OCI-LY1 (cell line): ENCODE measurements at regions not wholly inside any gene's neighbourhood (a gene's known extent, or its start where the extent isn't known, plus 50 kb on each side); places are given as distances from the start of the nearest gene placed in this dataset.

Experiments used
- EZH2 ChIP-seq: fragments of 200-600 bp; sonication (generic), shearing (Covaris generic); IDR thresholded peaks from 2 replicates; pipeline ENCODE4 v1.8.0; 2017; ENCODE audit warnings: borderline replicate concordance, mixed run types, mild to moderate bottlenecking, antibody characterized with exemption, low read length, moderate library complexity, mixed read lengths
- TF ChIP-seq, protein P1 (sequence below): fragments of 200-600 bp; sonication (generic), shearing (Covaris generic); IDR thresholded peaks from 2 replicates; pipeline ENCODE4 v1.5.1; 2017; ENCODE audit warnings: mild to moderate bottlenecking, antibody characterized with exemption, low read length, moderate library complexity, mixed read lengths

DNA sequence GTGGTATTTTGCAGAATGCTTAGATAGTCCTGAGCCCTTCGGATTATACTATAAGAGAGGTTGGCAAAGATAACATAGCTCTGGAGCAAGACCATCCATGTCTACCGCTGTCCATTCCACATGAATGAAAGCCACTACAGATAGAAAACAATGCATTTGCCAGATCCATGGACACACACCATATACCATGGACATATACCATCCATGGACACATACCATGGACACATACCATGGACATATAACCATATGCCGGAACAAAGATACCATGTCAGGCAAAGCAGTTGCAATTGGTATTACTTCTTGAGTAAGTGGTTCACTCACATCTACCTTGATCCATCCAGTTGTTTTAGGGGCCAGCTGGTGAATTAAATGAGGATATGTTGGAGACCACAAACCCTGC, 53.2 kb upstream of the ATP6AP2 start:
- TF ChIP-seq, protein P1, sequence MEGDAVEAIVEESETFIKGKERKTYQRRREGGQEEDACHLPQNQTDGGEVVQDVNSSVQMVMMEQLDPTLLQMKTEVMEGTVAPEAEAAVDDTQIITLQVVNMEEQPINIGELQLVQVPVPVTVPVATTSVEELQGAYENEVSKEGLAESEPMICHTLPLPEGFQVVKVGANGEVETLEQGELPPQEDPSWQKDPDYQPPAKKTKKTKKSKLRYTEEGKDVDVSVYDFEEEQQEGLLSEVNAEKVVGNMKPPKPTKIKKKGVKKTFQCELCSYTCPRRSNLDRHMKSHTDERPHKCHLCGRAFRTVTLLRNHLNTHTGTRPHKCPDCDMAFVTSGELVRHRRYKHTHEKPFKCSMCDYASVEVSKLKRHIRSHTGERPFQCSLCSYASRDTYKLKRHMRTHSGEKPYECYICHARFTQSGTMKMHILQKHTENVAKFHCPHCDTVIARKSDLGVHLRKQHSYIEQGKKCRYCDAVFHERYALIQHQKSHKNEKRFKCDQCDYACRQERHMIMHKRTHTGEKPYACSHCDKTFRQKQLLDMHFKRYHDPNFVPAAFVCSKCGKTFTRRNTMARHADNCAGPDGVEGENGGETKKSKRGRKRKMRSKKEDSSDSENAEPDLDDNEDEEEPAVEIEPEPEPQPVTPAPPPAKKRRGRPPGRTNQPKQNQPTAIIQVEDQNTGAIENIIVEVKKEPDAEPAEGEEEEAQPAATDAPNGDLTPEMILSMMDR = no peak
- no peak for TF ChIP-seq EZH2
